HL-60 (cell line): ENCODE measurements at regions not wholly inside any gene's neighbourhood (a gene's known extent, or its start where the extent isn't known, plus 50 kb on each side); places are given as distances from the start of the nearest gene placed in this dataset.
A peak's percentile ranks its signal among the peaks of the same experiment; 100 is the strongest.
"Not testable (repeated sequence)": the region's sequence is repeated elsewhere in the genome, so short reads cannot be mapped to it uniquely, and the experiment has no call there.

Experiments used
- DNase-seq, 2 experiments: peaks; one replicate each; pipeline ENCODE4 v3.0.0-alpha.2; 2010 to 2020; ENCODE audit warnings: low read depth in 1 of 2, low spot score in 1 of 2
- H3K27ac ChIP-seq: fragments of 250-450 bp; sonication (Bioruptor Pico); replicated peaks from 2 replicates; pipeline ENCODE4 v1.5.1; 2020; ENCODE audit warnings: mild to moderate bottlenecking, moderate library complexity
- H3K27me3 ChIP-seq: fragments of 250-450 bp; sonication (Bioruptor Pico); 2 replicates; pipeline ENCODE4 v1.5.1; 2021; ENCODE audit warnings: mild to moderate bottlenecking, moderate library complexity; ENCODE audit not compliant: insufficient read depth, poor library complexity, severe bottlenecking
- H3K4me3 ChIP-seq: replicated peaks from 2 replicates; pipeline ENCODE4 v1.5.1; 2011; ENCODE audit warnings: mild to moderate bottlenecking, control low read depth, low read length; ENCODE audit not compliant: insufficient read depth
- TF ChIP-seq, protein P1 (sequence below): IDR thresholded peaks from 2 replicates; pipeline ENCODE4 v1.6.1; 2012; ENCODE audit warnings: low read depth; ENCODE audit not compliant: insufficient replicate concordance

DNA sequence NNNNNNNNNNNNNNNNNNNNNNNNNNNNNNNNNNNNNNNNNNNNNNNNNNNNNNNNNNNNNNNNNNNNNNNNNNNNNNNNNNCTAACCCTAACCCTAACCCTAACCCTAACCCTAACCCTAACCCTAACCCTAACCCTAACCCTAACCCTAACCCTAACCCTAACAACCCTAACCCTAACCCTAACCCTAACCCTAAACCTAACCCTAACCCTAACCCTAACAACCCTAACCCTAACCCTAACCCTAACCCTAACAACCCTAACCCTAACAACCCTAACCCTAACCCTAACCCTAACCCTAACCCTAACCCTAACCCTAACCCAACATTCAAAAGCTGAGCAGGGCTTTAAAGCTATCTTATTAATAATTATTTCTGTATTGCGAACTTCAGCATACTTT, 182.5 kb upstream of the FAM20C start:
- not testable (repeated sequence) for H3K4me3 ChIP-seq, H3K27me3 ChIP-seq, H3K27ac ChIP-seq
- peak in 1 of 2 experiments; percentile 9 for DNase-seq

DNA sequence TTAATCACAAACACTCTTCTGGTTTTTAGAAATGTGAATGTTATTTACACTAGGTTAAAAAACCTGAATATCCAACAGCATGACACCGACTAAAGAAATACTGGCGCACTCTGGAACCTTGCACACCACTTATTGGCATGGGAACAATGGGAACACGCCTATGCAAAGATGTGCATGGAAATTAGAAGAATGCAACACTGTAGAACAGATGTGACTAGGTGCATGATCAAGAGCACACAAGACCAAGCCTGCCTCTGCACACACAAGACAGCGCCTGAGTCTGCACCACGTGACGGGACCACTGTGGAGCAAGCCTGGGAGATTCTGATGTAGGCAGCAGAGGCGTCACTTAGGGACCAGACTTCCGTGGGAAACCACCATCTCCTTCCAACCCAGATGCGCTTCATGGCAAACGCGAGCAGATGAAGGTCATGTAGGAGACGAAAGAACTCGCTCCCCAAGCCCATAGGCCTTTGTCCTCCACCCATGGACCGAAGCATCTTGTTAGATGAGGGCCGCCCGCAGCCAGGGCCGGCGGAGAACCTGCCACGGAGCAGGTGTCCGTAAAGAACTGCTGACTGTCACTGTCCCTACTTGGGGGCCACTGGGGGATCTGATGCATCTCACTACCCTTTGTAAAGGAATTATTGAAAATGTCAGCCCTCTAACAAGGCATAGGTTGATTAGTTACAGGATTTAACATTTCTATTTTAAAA, 159.6 kb upstream of the FAM20C start:
- not testable (repeated sequence) for H3K27me3 ChIP-seq, H3K4me3 ChIP-seq, DNase-seq, H3K27ac ChIP-seq

DNA sequence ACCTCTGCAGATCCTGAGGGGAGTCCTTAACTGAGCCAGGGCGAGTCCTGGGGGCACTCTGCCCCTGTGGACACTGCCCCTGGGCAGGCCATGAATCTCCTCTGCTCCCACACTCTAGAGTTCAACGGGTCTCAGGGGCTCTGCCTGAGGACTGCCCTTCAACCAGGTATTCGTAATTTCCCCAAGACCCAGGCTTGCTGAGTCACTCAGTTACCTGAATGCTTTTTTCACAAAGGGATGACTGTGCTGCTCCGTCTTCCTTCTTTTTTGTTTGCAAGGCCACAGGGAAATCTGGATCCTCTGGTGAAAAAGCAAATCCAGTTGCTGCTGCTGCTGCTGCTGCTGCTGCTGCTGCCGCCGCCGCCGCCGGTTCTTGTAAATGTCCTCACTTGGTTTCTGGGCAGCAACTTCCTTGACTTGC, 157.2 kb upstream of the FAM20C start:
- H3K27me3 ChIP-seq, H3K4me3 ChIP-seq: not testable (repeated sequence)
- DNase-seq = peak in 1 of 2 experiments; percentile 1
- H3K27ac ChIP-seq = peak overlapping the region; percentile 48

- not testable (repeated sequence) for DNase-seq, H3K27me3 ChIP-seq
Measured at GRCh38 chr7:36539-36938, 155.8 kb upstream of the FAM20C start.

GRCh38 chr7:37656-38055, 154.7 kb upstream of the FAM20C start:
- DNase-seq = peak in 1 of 2 experiments; percentile 0
- not testable (repeated sequence) for H3K27me3 ChIP-seq, H3K4me3 ChIP-seq
- peak overlapping the region; percentile 65 for H3K27ac ChIP-seq

More at GRCh38 chr7:36539-36938, 155.8 kb upstream of the FAM20C start:
- H3K27ac ChIP-seq, H3K4me3 ChIP-seq: not testable (repeated sequence)

- H3K27ac ChIP-seq, H3K27me3 ChIP-seq, H3K4me3 ChIP-seq: not testable (repeated sequence)
- peak in 1 of 2 experiments; percentile 56 for DNase-seq
Measured at GRCh38 chr7:38444-38843, 153.9 kb upstream of the FAM20C start.

DNA sequence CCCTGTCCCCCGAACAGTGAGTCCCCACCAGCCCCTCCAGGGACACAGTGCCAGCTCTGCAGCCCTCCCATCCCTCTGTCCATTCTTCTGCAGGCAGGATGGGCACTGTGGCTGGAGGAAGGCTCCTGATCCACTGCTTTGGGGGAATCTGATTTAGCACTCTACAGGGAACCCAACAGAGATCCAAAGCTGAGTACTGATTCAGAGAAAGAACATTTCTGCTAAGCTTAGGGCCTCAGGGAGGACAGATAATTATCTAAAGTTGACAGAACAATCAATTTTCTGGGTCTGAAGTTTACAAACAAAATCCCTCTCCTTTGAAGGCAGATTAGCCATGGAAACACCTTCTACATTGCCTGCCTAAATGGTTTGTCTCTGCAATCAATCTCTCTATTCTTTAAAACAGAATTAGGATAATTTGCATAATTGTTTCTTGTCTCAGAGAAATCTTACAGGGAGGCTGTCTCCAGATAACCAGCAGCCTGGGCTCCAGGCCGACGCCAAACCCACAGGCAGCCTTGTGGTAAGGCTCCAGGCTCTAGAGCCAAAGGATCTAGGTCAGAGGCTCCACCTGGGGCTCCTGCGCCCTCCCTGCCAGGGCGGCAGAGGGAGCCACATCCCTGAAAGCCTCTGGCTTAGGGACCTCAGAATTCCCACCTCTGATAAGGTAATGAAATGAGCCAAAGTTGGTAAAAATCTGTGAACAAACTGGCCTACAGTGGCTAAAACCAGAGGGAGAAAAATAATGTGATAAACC, 152.2 kb upstream of the FAM20C start:
- not testable (repeated sequence) for H3K4me3 ChIP-seq, H3K27ac ChIP-seq, H3K27me3 ChIP-seq
- DNase-seq = peak in 1 of 2 experiments; percentile 46

GRCh38 chr7:40799-41750, 151.3 kb upstream of the FAM20C start:
- TF ChIP-seq, protein P1, sequence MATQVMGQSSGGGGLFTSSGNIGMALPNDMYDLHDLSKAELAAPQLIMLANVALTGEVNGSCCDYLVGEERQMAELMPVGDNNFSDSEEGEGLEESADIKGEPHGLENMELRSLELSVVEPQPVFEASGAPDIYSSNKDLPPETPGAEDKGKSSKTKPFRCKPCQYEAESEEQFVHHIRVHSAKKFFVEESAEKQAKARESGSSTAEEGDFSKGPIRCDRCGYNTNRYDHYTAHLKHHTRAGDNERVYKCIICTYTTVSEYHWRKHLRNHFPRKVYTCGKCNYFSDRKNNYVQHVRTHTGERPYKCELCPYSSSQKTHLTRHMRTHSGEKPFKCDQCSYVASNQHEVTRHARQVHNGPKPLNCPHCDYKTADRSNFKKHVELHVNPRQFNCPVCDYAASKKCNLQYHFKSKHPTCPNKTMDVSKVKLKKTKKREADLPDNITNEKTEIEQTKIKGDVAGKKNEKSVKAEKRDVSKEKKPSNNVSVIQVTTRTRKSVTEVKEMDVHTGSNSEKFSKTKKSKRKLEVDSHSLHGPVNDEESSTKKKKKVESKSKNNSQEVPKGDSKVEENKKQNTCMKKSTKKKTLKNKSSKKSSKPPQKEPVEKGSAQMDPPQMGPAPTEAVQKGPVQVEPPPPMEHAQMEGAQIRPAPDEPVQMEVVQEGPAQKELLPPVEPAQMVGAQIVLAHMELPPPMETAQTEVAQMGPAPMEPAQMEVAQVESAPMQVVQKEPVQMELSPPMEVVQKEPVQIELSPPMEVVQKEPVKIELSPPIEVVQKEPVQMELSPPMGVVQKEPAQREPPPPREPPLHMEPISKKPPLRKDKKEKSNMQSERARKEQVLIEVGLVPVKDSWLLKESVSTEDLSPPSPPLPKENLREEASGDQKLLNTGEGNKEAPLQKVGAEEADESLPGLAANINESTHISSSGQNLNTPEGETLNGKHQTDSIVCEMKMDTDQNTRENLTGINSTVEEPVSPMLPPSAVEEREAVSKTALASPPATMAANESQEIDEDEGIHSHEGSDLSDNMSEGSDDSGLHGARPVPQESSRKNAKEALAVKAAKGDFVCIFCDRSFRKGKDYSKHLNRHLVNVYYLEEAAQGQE = no peak
- no peak for DNase-seq
- Histone ChIP-seq H3K4me3 (no peak overlapping the region), H3K27me3 (no peaks in the 10 kb centered on the region), H3K27ac (no peak overlapping the region)
